ENCODE measurements at regions not wholly inside any gene's neighbourhood (a gene's known extent, or its start where the extent isn't known, plus 50 kb on each side); places are given as distances from the start of the nearest gene placed in this dataset.

DNA sequence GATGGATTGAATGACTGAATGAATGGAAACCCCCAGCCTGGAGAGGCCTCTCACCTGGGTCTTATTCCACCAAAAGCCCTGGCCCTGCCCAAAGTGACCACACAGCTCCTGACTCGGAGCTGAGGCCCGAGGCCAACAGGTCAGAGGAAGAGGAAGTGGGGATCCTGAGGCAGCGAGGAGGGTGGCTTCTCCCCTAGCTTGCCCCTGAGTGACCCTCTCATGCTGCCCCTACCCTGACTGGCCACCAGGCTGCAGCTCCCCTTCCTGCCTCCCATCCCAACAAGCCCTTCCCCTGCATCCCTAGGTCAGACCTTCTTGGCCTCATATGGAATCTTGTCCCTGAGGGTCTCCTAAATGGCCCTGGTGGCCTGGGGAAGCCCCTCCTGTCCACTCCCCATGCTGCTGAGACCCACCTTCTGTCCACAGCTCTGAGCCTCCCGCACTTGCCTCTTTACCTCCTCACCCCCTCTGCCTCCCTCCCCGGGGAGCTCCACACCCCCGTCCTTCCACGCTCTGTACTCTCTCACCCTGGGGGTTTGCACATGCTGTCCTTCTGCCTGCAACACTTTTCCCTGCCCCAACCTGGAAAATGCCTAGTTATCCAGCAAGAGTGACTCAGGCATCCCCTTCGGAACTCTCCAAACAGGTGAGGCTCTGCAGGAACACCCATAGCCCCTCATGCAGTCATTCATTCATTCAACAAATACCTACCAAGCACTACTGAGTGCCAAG is 134.8 kb upstream of the HDAC4 start:
- TF ChIP-seq, protein P1, sequence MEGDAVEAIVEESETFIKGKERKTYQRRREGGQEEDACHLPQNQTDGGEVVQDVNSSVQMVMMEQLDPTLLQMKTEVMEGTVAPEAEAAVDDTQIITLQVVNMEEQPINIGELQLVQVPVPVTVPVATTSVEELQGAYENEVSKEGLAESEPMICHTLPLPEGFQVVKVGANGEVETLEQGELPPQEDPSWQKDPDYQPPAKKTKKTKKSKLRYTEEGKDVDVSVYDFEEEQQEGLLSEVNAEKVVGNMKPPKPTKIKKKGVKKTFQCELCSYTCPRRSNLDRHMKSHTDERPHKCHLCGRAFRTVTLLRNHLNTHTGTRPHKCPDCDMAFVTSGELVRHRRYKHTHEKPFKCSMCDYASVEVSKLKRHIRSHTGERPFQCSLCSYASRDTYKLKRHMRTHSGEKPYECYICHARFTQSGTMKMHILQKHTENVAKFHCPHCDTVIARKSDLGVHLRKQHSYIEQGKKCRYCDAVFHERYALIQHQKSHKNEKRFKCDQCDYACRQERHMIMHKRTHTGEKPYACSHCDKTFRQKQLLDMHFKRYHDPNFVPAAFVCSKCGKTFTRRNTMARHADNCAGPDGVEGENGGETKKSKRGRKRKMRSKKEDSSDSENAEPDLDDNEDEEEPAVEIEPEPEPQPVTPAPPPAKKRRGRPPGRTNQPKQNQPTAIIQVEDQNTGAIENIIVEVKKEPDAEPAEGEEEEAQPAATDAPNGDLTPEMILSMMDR (IDR thresholded peaks at IDR 0.05), result no peak
- TF ChIP-seq EP300 (IDR thresholded peaks at IDR 0.05) (no peak), POLR2A (IDR thresholded peaks at IDR 0.05) (no peak), POLR2AphosphoS5 (IDR thresholded peaks at IDR 0.05) (no peak)

Measured in stomach (tissue), 4 donors.